Activated CD4-positive, alpha-beta T cell treated with anti-CD3 and anti-CD28 coated beads, Interleukin-2, amount 10 ng/mL, durations not matched to agents 7 days and 5 days (primary cell): ENCODE measurements at regions not wholly inside any gene's neighbourhood (a gene's known extent, or its start where the extent isn't known, plus 50 kb on each side); places are given as distances from the start of the nearest gene placed in this dataset.

Source experiments
- CTCF ChIA-PET: fragments of 350-600 bp; sonication (Branson Sonifier 250); formaldehyde crosslinking; loops from one replicate; lab custom pipeline; 2021; ENCODE audit warnings: antibody characterized with exemption; lab: Charles Lee
- POLR2A ChIA-PET: fragments of 350-600 bp; sonication (Branson Sonifier 250); formaldehyde crosslinking; loops from one replicate; lab custom pipeline; 2021; ENCODE audit warnings: antibody characterized with exemption; lab: Charles Lee
- DNase-seq: peaks from one replicate; pipeline ENCODE4 v3.0.0-alpha.2; 2020
- H3K27ac Mint-ChIP-seq: one replicate; pipeline ENCODE4 v1.8.0; 2021; ENCODE audit warnings: mild to moderate bottlenecking, moderate library complexity, mixed read lengths
- H3K27me3 Mint-ChIP-seq: one replicate; pipeline ENCODE4 v1.8.0; 2021; ENCODE audit warnings: mixed read lengths
- H3K36me3 Mint-ChIP-seq: one replicate; pipeline ENCODE4 v1.8.0; 2021; ENCODE audit warnings: low read depth, mixed read lengths
- H3K4me1 Mint-ChIP-seq: one replicate; pipeline ENCODE4 v1.8.0; 2021; ENCODE audit warnings: mixed read lengths
- H3K4me3 Mint-ChIP-seq: one replicate; pipeline ENCODE4 v1.8.0; 2021; ENCODE audit warnings: mild to moderate bottlenecking, moderate library complexity, mixed read lengths
- H3K9me3 Mint-ChIP-seq: one replicate; pipeline ENCODE4 v1.8.0; 2021; ENCODE audit warnings: mixed read lengths

DNA sequence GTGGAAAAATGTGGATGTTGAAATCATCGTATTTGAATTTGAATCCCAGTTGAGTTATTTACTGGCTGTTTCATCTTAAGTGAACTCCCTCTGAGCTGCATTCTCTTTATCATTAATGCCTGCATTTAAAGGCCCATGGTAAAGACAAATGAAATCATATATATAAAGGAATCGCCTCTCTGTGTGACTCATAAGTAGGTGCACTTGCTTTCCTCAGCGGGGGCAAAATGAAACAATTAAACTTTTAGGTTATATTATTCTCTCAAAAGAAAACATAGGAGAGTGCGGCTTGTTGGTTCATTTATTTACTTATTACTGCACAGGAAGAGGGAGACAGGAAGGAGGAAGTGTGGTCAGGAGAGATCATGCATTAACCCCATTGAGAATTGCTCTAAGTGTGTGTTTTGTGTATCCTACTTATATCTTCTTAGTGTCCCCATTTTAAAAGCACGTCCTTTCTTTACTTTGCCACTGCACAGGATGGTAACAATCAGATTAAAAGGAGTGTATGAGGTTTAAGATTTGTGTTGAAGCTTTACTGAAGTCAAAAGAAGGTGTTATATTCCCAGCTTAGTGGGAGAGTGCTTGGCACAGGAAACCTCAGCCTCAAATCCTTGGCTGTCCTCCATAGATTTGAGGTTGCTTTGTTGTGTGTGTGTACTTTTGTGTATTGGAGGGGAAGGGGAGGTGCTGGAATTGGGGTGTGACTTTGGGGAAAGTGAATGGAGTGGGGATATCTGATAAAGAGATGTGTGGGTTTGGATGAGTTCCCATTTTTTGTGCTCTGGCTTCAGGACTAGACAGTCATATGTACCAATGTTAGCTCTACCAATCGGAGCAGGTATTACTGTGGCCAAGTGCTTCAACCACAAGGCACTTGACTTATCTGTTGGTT, 595.8 kb upstream of the NR2F2 start:
- H3K36me3 Mint-ChIP-seq, result peaks cover 5% of the 10 kb centered on the region
- H3K9me3 Mint-ChIP-seq, result peaks cover 7% of the 10 kb centered on the region
- H3K4me3 Mint-ChIP-seq, result no peak overlapping the region
- H3K27ac Mint-ChIP-seq, result peak overlapping the region; percentile 38
- no peak for DNase-seq
- H3K4me1 Mint-ChIP-seq, result peaks cover 13% of the 10 kb centered on the region
- peaks cover 5% of the 10 kb centered on the region for H3K27me3 Mint-ChIP-seq
- POLR2A ChIA-PET, result no interaction called here
- CTCF ChIA-PET, result no interaction called here

DNA sequence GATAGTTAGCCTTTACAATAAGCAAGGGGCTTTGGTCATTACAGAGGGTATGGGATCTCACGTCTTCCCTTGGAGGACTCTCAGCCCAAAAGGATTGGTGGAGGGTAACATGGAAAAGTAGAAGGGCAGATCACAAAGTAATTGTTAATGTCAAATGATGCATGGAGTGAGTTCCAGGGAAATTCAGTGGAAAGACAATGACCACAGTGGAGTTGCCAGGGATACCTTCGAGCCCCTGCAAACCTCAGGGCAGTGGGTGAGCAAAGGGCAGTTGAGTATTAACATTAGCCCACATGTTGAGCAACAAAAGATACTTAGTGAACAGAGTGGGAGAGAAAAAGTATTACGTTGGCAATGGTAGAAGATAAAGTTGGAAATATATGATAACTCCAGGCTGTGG, 593.4 kb upstream of the NR2F2 start:
- no peak for DNase-seq
- Mint-ChIP-seq H3K4me3 (no peak overlapping the region), H3K27ac (no peak overlapping the region), H3K36me3 (peaks cover 5% of the 10 kb centered on the region), H3K4me1 (peaks cover 22% of the 10 kb centered on the region), H3K27me3 (no peaks in the 10 kb centered on the region), H3K9me3 (peaks cover 10% of the 10 kb centered on the region)
- CTCF ChIA-PET, result interaction anchor here (0.6 kb wide), 1 partner anchor 191 kb away, joined by 3 read pairs; no protein-coding TSS in a partner anchor
- POLR2A ChIA-PET, result no interaction called here

DNA sequence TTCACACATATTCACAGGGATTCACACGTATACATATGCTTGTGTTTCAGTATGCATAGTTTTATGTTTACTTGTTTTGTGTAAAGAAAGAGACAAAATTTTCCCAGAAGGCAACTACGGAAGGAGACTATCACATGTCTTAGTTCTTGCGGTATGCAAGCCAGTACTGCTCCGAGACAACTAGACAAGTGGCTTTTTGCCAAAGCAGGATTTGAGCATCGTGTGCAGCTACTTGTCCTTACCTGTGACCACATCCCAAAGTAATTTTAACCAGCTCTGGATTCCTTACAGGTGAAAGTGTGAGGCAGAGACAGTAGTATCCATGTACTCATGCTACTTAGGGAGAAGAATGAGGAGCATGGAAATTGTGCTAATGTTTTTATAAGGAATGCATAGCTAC, 591.4 kb upstream of the NR2F2 start:
- DNase-seq, result no peak
- peaks cover 2% of the 10 kb centered on the region for H3K27me3 Mint-ChIP-seq
- H3K27ac Mint-ChIP-seq, result no peak overlapping the region
- H3K4me1 Mint-ChIP-seq, result peaks cover 28% of the 10 kb centered on the region
- H3K9me3 Mint-ChIP-seq, result peaks cover 11% of the 10 kb centered on the region
- H3K36me3 Mint-ChIP-seq, result peaks cover 5% of the 10 kb centered on the region
- ChIA-PET POLR2A (no interaction called here), CTCF (no interaction called here)
- no peak overlapping the region for H3K4me3 Mint-ChIP-seq

DNA sequence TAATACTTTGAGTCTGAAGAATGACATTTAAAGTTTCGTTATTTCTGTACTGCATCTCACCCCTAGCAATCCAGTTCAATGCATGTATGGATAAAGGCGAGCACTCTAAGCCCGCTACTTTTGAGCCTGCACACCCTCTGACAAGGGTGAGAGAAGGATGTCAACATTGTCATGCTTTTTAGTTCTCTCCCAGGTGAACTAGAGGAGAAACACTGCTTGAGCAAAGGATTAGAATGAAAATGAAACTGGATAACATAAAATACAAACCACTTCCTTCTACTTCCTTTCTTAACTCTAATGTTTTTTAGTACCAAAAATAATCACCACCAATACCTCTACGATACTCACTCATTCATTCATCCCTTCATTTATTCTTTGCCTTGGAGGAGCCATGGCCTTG, 588.7 kb upstream of the NR2F2 start:
- CTCF ChIA-PET, result no interaction called here
- peaks cover 2% of the 10 kb centered on the region for H3K27me3 Mint-ChIP-seq
- peaks cover 5% of the 10 kb centered on the region for H3K9me3 Mint-ChIP-seq
- no peaks in the 10 kb centered on the region for H3K36me3 Mint-ChIP-seq
- peaks cover 15% of the 10 kb centered on the region for H3K4me1 Mint-ChIP-seq
- DNase-seq, result no peak
- peak overlapping the region; percentile 2 for H3K27ac Mint-ChIP-seq
- POLR2A ChIA-PET, result no interaction called here
- H3K4me3 Mint-ChIP-seq, result no peak overlapping the region

DNA sequence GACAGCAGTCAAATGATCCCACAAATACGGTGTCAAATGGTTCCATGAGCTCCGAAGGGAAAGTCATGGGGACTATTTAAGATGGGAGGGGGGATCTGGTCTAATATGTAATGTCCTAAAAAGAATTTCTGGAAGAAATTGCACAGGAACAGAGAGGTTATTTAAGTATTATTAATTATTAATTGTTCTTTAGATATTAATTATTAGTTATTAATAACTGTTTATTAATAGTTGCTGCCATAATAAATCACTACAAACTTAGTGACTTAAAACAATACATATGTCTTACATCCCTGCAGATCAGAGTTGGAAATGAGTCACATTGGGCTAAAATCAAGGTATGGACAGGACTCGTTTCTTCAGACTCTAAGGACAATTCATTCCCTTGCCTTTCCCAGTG, 588.2 kb upstream of the NR2F2 start:
- CTCF ChIA-PET, result no interaction called here
- no peak for DNase-seq
- H3K4me3 Mint-ChIP-seq, result no peak overlapping the region
- H3K27ac Mint-ChIP-seq, result no peak overlapping the region
- POLR2A ChIA-PET, result no interaction called here
- H3K27me3 Mint-ChIP-seq, result peaks cover 2% of the 10 kb centered on the region
- no peaks in the 10 kb centered on the region for H3K36me3 Mint-ChIP-seq
- peaks cover 15% of the 10 kb centered on the region for H3K4me1 Mint-ChIP-seq
- H3K9me3 Mint-ChIP-seq, result peaks cover 4% of the 10 kb centered on the region

DNA sequence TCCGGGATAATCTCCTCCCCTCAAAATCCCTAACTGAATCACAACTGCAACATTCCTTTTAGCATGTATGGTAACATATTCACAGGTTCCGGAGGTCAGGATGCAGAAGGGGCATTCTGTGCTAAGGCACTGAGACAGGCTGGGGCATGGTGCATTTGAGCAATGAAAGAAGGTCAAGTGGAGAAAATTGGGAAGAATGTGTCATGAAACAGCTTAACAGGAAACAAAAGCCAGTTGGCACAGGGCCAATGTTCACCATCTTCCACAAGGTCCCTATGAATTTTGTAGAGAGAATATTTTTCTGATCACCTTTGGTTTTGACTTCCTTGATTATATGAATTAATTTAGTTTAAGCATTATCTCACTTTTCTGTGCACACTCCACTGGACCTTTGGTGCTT, 587.7 kb upstream of the NR2F2 start:
- no peaks in the 10 kb centered on the region for H3K36me3 Mint-ChIP-seq
- H3K27me3 Mint-ChIP-seq, result peaks cover 2% of the 10 kb centered on the region
- H3K27ac Mint-ChIP-seq, result no peak overlapping the region
- peaks cover 4% of the 10 kb centered on the region for H3K9me3 Mint-ChIP-seq
- ChIA-PET CTCF (no interaction called here), POLR2A (no interaction called here)
- peaks cover 15% of the 10 kb centered on the region for H3K4me1 Mint-ChIP-seq
- H3K4me3 Mint-ChIP-seq, result no peak overlapping the region
- no peak for DNase-seq

DNA sequence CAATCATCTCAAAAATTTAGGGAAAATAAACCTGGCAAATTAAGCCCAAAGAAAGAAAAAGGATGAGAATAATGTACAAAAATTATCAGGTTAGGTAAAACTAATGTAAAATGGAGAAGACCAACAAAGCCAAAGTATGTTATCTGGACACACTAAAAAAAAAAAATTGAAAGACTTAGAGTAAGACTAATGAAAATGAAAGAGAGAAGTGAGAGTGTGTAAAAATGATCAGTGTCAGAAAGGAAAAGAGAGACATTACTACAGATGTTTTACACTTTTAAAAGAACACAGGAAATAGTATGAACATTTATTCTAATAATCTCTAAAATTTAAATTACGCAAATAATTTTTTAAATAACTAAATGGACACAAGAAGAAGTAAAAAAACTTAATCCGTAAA, 573.3 kb upstream of the NR2F2 start:
- DNase-seq, result no peak
- Mint-ChIP-seq H3K4me3 (no peak overlapping the region), H3K36me3 (no peaks in the 10 kb centered on the region), H3K9me3 (no peaks in the 10 kb centered on the region), H3K4me1 (no peaks in the 10 kb centered on the region), H3K27me3 (peaks cover 13% of the 10 kb centered on the region), H3K27ac (no peak overlapping the region)
- POLR2A ChIA-PET, result no interaction called here
- CTCF ChIA-PET, result no interaction called here

DNA sequence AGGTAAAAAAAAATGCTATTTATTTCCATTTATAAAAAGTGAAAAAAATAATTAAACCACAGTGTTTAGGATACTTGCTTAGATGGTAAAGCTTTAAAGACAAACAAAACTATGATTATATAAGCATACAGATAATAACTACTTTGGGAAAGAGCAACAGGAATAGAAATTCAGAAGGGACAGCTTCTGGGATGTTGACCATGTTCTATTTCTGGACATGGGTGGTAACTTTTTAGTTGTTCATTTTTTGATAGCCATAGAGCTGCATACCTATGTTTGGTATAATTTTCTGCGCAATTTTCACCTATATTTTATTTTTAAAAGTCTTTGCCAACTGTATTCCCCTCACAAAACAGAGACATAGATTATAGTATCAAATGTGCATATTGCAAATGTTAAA, 572.0 kb upstream of the NR2F2 start:
- no peak for DNase-seq
- no peaks in the 10 kb centered on the region for H3K36me3 Mint-ChIP-seq
- H3K27me3 Mint-ChIP-seq, result peaks cover 12% of the 10 kb centered on the region
- H3K27ac Mint-ChIP-seq, result no peak overlapping the region
- POLR2A ChIA-PET, result no interaction called here
- H3K4me1 Mint-ChIP-seq, result no peaks in the 10 kb centered on the region
- H3K4me3 Mint-ChIP-seq, result no peak overlapping the region
- CTCF ChIA-PET, result no interaction called here
- no peaks in the 10 kb centered on the region for H3K9me3 Mint-ChIP-seq

DNA sequence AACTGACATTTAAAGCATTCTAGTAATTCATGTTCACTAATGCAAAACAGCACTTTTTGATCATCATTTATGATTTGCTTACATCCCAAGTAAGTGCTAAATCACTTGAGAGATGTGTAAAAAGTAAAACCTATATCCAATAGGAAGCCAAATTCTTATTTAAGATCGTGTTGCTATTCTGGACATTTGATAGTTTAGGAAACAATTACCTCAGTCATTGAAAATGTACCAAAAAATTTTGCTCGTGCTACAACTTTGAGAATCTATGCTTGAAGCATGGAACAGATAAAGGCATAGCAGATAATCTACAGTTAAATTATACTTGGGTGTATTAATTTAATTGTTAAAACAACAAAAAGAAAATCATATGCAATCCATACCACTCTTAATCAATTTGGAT, 571.6 kb upstream of the NR2F2 start:
- peaks cover 10% of the 10 kb centered on the region for H3K27me3 Mint-ChIP-seq
- H3K4me3 Mint-ChIP-seq, result no peak overlapping the region
- DNase-seq, result no peak
- H3K9me3 Mint-ChIP-seq, result no peaks in the 10 kb centered on the region
- POLR2A ChIA-PET, result no interaction called here
- H3K4me1 Mint-ChIP-seq, result no peaks in the 10 kb centered on the region
- CTCF ChIA-PET, result no interaction called here
- H3K27ac Mint-ChIP-seq, result no peak overlapping the region
- H3K36me3 Mint-ChIP-seq, result no peaks in the 10 kb centered on the region

DNA sequence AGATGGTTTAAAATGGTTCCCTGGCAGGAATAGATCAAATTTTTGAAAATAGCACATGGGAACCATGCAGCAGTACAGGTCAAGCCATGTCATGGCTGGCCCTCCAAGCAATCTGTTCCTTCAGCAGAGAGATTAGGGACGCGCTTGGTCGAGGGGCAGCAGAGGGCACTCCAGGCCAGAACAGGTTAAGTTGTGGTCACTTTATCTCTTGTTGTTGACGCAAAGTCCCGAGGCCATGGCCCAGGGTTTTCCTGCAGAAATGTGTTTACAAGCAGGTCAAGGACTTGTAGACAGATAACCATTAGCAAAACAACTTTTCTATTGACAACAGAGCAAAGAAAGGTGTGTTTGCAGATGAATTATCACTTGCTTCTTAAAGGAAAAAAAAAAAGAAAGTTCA, 570.0 kb upstream of the NR2F2 start:
- Mint-ChIP-seq H3K9me3 (no peaks in the 10 kb centered on the region), H3K4me1 (no peaks in the 10 kb centered on the region), H3K27me3 (peaks cover 7% of the 10 kb centered on the region), H3K36me3 (no peaks in the 10 kb centered on the region), H3K4me3 (no peak overlapping the region), H3K27ac (no peak overlapping the region)
- no peak for DNase-seq
- CTCF ChIA-PET, result no interaction called here
- POLR2A ChIA-PET, result no interaction called here

DNA sequence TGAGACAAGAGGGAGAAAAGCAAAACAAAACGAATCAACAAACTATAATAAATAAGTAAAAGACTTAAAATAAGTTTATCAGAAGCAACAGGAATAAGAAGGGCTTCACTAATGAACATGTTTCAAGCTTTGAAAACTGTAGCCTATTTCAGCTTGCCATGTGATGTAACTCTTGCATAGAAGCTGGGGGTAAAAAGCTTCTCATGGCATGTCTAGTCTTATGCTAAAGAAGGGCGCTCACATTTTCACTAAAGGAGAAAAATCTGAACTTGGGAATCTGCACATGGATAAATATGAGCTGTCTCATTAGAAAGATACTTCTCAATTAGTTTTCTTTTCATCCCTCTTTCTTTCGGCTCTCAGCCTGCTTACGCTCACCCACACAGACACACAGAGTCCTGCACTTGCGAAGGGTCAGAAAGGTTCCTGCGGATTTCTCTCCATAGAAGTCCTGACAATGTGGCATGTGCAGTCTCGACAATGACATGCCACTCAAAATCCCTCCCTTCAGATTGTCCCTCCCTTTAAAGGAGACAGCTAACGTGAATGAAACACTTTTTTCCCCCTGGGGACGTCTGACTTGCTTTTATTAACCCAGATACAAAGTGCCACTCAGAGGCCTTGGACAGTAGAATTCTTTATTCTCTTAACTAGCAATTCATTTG, 568.9 kb upstream of the NR2F2 start:
- H3K36me3 Mint-ChIP-seq, result no peaks in the 10 kb centered on the region
- no peaks in the 10 kb centered on the region for H3K9me3 Mint-ChIP-seq
- H3K4me3 Mint-ChIP-seq, result no peak overlapping the region
- H3K4me1 Mint-ChIP-seq, result no peaks in the 10 kb centered on the region
- POLR2A ChIA-PET, result interaction anchor here (0.7 kb wide), 1 partner anchor 353 kb away, joined by 3 read pairs; no protein-coding TSS in a partner anchor
- peaks cover 7% of the 10 kb centered on the region for H3K27me3 Mint-ChIP-seq
- DNase-seq, result no peak
- CTCF ChIA-PET, result no interaction called here
- H3K27ac Mint-ChIP-seq, result no peak overlapping the region

DNA sequence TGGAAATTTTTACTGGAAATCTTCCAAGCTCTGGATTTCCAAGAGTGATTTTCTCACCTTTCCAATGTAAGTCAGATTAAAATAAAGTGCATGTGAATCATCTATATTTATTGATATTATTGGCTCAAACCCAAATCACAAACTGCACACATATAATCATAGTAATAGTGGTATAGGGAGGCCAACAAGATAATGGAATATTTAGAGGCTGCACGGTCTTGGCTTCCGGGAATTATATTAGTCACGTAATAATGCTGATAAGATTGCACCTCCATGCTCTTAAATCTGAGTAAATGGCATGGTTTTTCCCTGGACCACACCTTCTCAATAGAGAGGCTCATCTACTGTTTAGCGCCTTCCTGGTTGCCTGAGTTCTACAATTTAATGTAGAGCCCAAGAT, 567.1 kb upstream of the NR2F2 start:
- DNase-seq, result no peak
- Mint-ChIP-seq H3K4me3 (no peak overlapping the region), H3K27me3 (peaks cover 3% of the 10 kb centered on the region), H3K9me3 (no peaks in the 10 kb centered on the region), H3K4me1 (no peaks in the 10 kb centered on the region), H3K36me3 (no peaks in the 10 kb centered on the region), H3K27ac (no peak overlapping the region)
- POLR2A ChIA-PET, result no interaction called here
- CTCF ChIA-PET, result no interaction called here

DNA sequence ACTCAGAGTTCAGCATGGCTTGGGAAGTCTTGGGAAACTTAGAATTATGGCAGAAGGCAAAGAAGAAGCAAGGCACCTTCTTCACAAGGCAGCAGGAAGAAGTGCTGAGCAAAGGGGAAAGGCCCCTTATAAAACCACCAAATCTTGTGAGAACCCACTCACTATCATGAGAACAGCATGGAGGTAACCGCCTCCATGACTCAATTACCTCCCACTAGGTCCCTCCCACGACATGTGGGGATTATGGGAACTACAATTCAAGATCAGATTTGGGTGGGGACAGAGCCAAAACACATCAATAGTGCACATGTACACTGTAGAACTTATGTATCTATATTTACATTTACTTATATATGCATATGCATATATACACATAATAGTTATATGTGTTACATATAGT, 565.3 kb upstream of the NR2F2 start:
- CTCF ChIA-PET, result no interaction called here

More for the DNA sequence above, 565.3 kb upstream of the NR2F2 start:
- POLR2A ChIA-PET, result no interaction called here
- no peaks in the 10 kb centered on the region for H3K4me1 Mint-ChIP-seq
- no peak overlapping the region for H3K27ac Mint-ChIP-seq
- no peak for DNase-seq
- no peak overlapping the region for H3K4me3 Mint-ChIP-seq
- H3K27me3 Mint-ChIP-seq, result peaks cover 2% of the 10 kb centered on the region
- no peaks in the 10 kb centered on the region for H3K36me3 Mint-ChIP-seq
- H3K9me3 Mint-ChIP-seq, result no peaks in the 10 kb centered on the region
